ENCODE measurements at regions not wholly inside any gene's neighbourhood (a gene's known extent, or its start where the extent isn't known, plus 50 kb on each side); places are given as distances from the start of the nearest gene placed in this dataset.

- no peaks in the 10 kb centered on the region for H3K27me3 ChIP-seq (ENCODE audit: control insufficient read depth, insufficient read depth, low read length)
- Mint-ChIP-seq H3K27me3 (no peaks in the 10 kb centered on the region), H3K27ac (no peak overlapping the region), H3K36me3 (no peaks in the 10 kb centered on the region), H3K4me1 (no peaks in the 10 kb centered on the region), H3K9me3 (peaks cover 0 to 2% (median 0%) of the 10 kb centered on the region in 7 donors), H3K4me3 (no peak overlapping the region)
- H3K4me3 ChIP-seq (ENCODE audit: low read depth, low read length), result no peak overlapping the region
- H3K36me3 ChIP-seq (ENCODE audit: control insufficient read depth, insufficient read depth, low read length), result no peaks in the 10 kb centered on the region
- H3K27ac ChIP-seq (ENCODE audit: insufficient read depth, low read length, poor library complexity, severe bottlenecking), result no peak overlapping the region
- no peaks in the 10 kb centered on the region for H3K4me1 ChIP-seq (ENCODE audit: control insufficient read depth, insufficient read depth, low read length, poor library complexity, severe bottlenecking)
- ATAC-seq (ENCODE audit: low read depth in 2 of 2) (no peak), DNase-seq (no peak)
- H3K9me3 ChIP-seq (ENCODE audit: control insufficient read depth in 2 of 2, low read length in 2 of 2), result no peaks in the 10 kb centered on the region
These were observed 69.2 kb upstream of the ESR1 start for GRCh38 chr6:151738267-151738666.

- DNase-seq (no peak), ATAC-seq (ENCODE audit: low read depth in 2 of 2) (no peak)
- no peak overlapping the region for H3K4me3 Mint-ChIP-seq
- peaks cover 0 to 2% (median 0%) of the 10 kb centered on the region in 7 donors for H3K9me3 Mint-ChIP-seq
- H3K27me3 Mint-ChIP-seq, result no peaks in the 10 kb centered on the region
- Histone ChIP-seq H3K4me3 (ENCODE audit: low read depth, low read length) (no peak overlapping the region), H3K4me1 (ENCODE audit: control insufficient read depth, insufficient read depth, low read length, poor library complexity, severe bottlenecking) (no peaks in the 10 kb centered on the region), H3K36me3 (ENCODE audit: control insufficient read depth, insufficient read depth, low read length) (no peaks in the 10 kb centered on the region), H3K27me3 (ENCODE audit: control insufficient read depth, insufficient read depth, low read length) (no peaks in the 10 kb centered on the region), H3K27ac (ENCODE audit: insufficient read depth, low read length, poor library complexity, severe bottlenecking) (no peak overlapping the region), H3K9me3 (ENCODE audit: control insufficient read depth in 2 of 2, low read length in 2 of 2) (no peaks in the 10 kb centered on the region)
- H3K36me3 Mint-ChIP-seq, result no peaks in the 10 kb centered on the region
- no peak overlapping the region for H3K27ac Mint-ChIP-seq
- no peaks in the 10 kb centered on the region for H3K4me1 Mint-ChIP-seq
These were observed 68.5 kb upstream of the ESR1 start for GRCh38 chr6:151738960-151739359.

DNA sequence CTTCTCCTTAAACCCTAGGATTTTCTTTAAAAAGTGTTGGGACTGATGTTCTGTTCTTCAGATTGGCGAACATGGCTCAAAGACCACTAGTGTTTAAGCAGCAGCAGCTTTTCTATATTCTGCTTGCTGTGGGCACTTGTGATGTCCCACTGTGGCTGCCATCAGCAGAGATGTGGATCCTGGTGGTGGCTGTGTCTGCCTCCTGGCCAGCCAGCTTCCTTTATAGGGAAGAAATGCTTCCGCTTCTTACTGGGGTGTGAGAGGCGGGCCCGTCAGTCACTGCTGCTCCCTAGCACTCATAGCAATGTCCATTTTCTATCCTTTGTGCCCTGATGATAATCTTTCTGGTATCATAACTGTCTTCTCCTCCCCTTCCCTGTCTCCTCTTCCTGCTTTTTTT lies 66.7 kb upstream of the ESR1 start:
- no peaks in the 10 kb centered on the region for H3K27me3 ChIP-seq (ENCODE audit: control insufficient read depth, insufficient read depth, low read length)
- ATAC-seq (ENCODE audit: low read depth in 2 of 2) (no peak), DNase-seq (no peak)
- no peaks in the 10 kb centered on the region for H3K4me1 Mint-ChIP-seq
- H3K27ac ChIP-seq (ENCODE audit: insufficient read depth, low read length, poor library complexity, severe bottlenecking), result no peak overlapping the region
- no peak overlapping the region for H3K4me3 ChIP-seq (ENCODE audit: low read depth, low read length)
- no peak overlapping the region for H3K27ac Mint-ChIP-seq
- no peak overlapping the region for H3K4me3 Mint-ChIP-seq
- H3K4me1 ChIP-seq (ENCODE audit: control insufficient read depth, insufficient read depth, low read length, poor library complexity, severe bottlenecking), result no peaks in the 10 kb centered on the region
- peaks cover 0 to 2% (median 2%) of the 10 kb centered on the region in 7 donors for H3K9me3 Mint-ChIP-seq
- no peaks in the 10 kb centered on the region for H3K36me3 ChIP-seq (ENCODE audit: control insufficient read depth, insufficient read depth, low read length)
- no peaks in the 10 kb centered on the region for H3K36me3 Mint-ChIP-seq
- H3K27me3 Mint-ChIP-seq, result no peaks in the 10 kb centered on the region
- no peaks in the 10 kb centered on the region for H3K9me3 ChIP-seq (ENCODE audit: control insufficient read depth in 2 of 2, low read length in 2 of 2)

DNA sequence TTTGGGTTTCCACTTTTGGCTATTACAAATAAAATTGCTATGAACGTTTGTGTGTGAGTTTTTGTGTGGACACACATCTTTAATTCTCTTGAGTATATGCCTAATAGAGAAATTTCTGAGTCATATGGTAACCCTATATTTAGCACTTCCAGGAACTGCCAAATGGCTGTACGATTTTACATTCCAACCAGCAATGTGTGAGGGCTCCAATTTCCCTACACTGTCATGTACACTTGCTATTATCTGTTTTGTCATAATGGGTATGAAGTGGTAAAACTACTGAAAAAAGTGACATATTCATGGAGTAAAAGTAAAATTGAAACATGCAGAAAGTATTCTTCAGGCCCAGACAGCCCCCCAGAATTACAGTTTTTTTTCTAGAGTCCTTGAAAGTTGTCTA lies 59.6 kb upstream of the ESR1 start:
- Histone ChIP-seq H3K4me3 (ENCODE audit: low read depth, low read length) (no peak overlapping the region), H3K27me3 (ENCODE audit: control insufficient read depth, insufficient read depth, low read length) (no peaks in the 10 kb centered on the region), H3K27ac (ENCODE audit: insufficient read depth, low read length, poor library complexity, severe bottlenecking) (no peak overlapping the region), H3K4me1 (ENCODE audit: control insufficient read depth, insufficient read depth, low read length, poor library complexity, severe bottlenecking) (no peaks in the 10 kb centered on the region), H3K9me3 (ENCODE audit: control insufficient read depth in 2 of 2, low read length in 2 of 2) (no peaks in the 10 kb centered on the region), H3K36me3 (ENCODE audit: control insufficient read depth, insufficient read depth, low read length) (no peaks in the 10 kb centered on the region)
- H3K27me3 Mint-ChIP-seq, result no peaks in the 10 kb centered on the region
- H3K4me3 Mint-ChIP-seq, result no peak overlapping the region
- H3K36me3 Mint-ChIP-seq, result no peaks in the 10 kb centered on the region
- no peak overlapping the region for H3K27ac Mint-ChIP-seq
- no peak for DNase-seq
- H3K9me3 Mint-ChIP-seq, result peaks cover 0 to 5% (median 1%) of the 10 kb centered on the region in 7 donors
- no peaks in the 10 kb centered on the region for H3K4me1 Mint-ChIP-seq
- ATAC-seq (ENCODE audit: low read depth in 2 of 2), result no peak

- Histone ChIP-seq H3K4me1 (ENCODE audit: control insufficient read depth, insufficient read depth, low read length, poor library complexity, severe bottlenecking) (no peaks in the 10 kb centered on the region), H3K4me3 (ENCODE audit: low read depth, low read length) (no peak overlapping the region), H3K27ac (ENCODE audit: insufficient read depth, low read length, poor library complexity, severe bottlenecking) (no peak overlapping the region), H3K27me3 (ENCODE audit: control insufficient read depth, insufficient read depth, low read length) (no peaks in the 10 kb centered on the region), H3K36me3 (ENCODE audit: control insufficient read depth, insufficient read depth, low read length) (no peaks in the 10 kb centered on the region), H3K9me3 (ENCODE audit: control insufficient read depth in 2 of 2, low read length in 2 of 2) (no peaks in the 10 kb centered on the region)
- ATAC-seq (ENCODE audit: low read depth in 2 of 2) (no peak), DNase-seq (no peak)
- H3K27me3 Mint-ChIP-seq, result no peaks in the 10 kb centered on the region
- H3K36me3 Mint-ChIP-seq, result no peaks in the 10 kb centered on the region
- H3K9me3 Mint-ChIP-seq, result peaks cover 0 to 5% (median 1%) of the 10 kb centered on the region in 7 donors
- H3K4me1 Mint-ChIP-seq, result no peaks in the 10 kb centered on the region
- no peak overlapping the region for H3K4me3 Mint-ChIP-seq
- H3K27ac Mint-ChIP-seq, result no peak overlapping the region
These were observed 58.1 kb upstream of the ESR1 start for GRCh38 chr6:151749341-151749740.

GRCh38 chr6:151753581-151753980 lies 53.9 kb upstream of the ESR1 start:
- H3K9me3 Mint-ChIP-seq, result peaks cover 0 to 4% (median 0%) of the 10 kb centered on the region in 7 donors
- Histone ChIP-seq H3K4me3 (ENCODE audit: low read depth, low read length) (no peak overlapping the region), H3K27ac (ENCODE audit: insufficient read depth, low read length, poor library complexity, severe bottlenecking) (no peak overlapping the region), H3K9me3 (ENCODE audit: control insufficient read depth in 2 of 2, low read length in 2 of 2) (no peaks in the 10 kb centered on the region), H3K36me3 (ENCODE audit: control insufficient read depth, insufficient read depth, low read length) (no peaks in the 10 kb centered on the region), H3K27me3 (ENCODE audit: control insufficient read depth, insufficient read depth, low read length) (no peaks in the 10 kb centered on the region), H3K4me1 (ENCODE audit: control insufficient read depth, insufficient read depth, low read length, poor library complexity, severe bottlenecking) (peaks cover 16% of the 10 kb centered on the region)
- ATAC-seq (ENCODE audit: low read depth in 2 of 2) (no peak), DNase-seq (no peak)
- no peak overlapping the region for H3K27ac Mint-ChIP-seq
- H3K27me3 Mint-ChIP-seq, result no peaks in the 10 kb centered on the region
- no peaks in the 10 kb centered on the region for H3K36me3 Mint-ChIP-seq
- H3K4me3 Mint-ChIP-seq, result no peak overlapping the region
- H3K4me1 Mint-ChIP-seq, result peaks cover 5 to 23% (median 16%) of the 10 kb centered on the region in 4 donors

DNA sequence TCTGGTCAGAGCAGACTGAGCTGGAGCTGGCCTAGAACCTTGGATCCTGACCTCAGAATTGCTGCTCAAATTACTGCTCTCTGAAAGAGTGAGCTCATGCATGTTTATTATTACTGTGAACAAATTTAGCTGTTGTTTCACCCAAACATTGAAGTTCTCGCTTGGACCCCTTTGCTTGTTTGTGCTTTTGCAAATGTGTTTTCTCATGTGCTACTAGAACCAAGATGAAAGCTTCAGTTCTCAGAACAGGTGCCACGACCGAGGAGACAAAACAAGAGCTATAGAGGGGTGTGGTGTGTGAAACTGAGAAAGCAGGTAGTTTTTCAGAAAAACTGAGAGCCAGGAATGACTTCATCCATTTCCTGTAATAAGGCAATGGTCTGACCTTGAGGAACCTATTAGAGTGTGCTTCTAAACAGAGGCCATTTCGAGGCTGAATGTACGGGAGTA lies 50.0 kb upstream of the ESR1 start:
- Mint-ChIP-seq H3K4me1 (peaks cover 5 to 31% (median 16%) of the 10 kb centered on the region in 4 donors), H3K9me3 (peaks cover 0 to 4% (median 0%) of the 10 kb centered on the region in 7 donors), H3K27me3 (no peaks in the 10 kb centered on the region), H3K27ac (peak overlapping the region; percentile 76 to 93 (median 87)), H3K36me3 (no peaks in the 10 kb centered on the region), H3K4me3 (no peak overlapping the region)
- Histone ChIP-seq H3K36me3 (ENCODE audit: control insufficient read depth, insufficient read depth, low read length) (no peaks in the 10 kb centered on the region), H3K4me1 (ENCODE audit: control insufficient read depth, insufficient read depth, low read length, poor library complexity, severe bottlenecking) (peaks cover 16% of the 10 kb centered on the region), H3K4me3 (ENCODE audit: low read depth, low read length) (peak overlapping the region; percentile 17), H3K27ac (ENCODE audit: insufficient read depth, low read length, poor library complexity, severe bottlenecking) (no peak overlapping the region), H3K27me3 (ENCODE audit: control insufficient read depth, insufficient read depth, low read length) (no peaks in the 10 kb centered on the region), H3K9me3 (ENCODE audit: control insufficient read depth in 2 of 2, low read length in 2 of 2) (no peaks in the 10 kb centered on the region)
- peak; percentile 79 to 83 for ATAC-seq (ENCODE audit: low read depth in 2 of 2)
- peak in 2 of 3 donors; percentile 10 to 88 for DNase-seq
